Panc1 (cell line): ENCODE measurements at regions not wholly inside any gene's neighbourhood (a gene's known extent, or its start where the extent isn't known, plus 50 kb on each side); places are given as distances from the start of the nearest gene placed in this dataset.

ENCODE experiments used
- ATAC-seq: fragments of 200-7000 bp; cut with Tn5 transposase; 2 replicates; pipeline ENCODE4 v1.9.1; 2020; ENCODE audit warnings: mild to moderate bottlenecking, moderate library complexity
- BruUV-seq: library from RNA; stranded (reverse); fragments of 400-500 nt; replicated peaks from 2 replicates; lab custom pipeline; 2021; lab: Mats Ljungman, UMichigan
- CTCF ChIA-PET: fragments of 300-600 bp; sonication (Branson Sonifier 250); formaldehyde crosslinking; loops from one replicate; lab custom pipeline; 2022; ENCODE audit warnings: antibody characterized with exemption; lab: Charles Lee
- POLR2A ChIA-PET: fragments of 300-600 bp; sonication (Branson Sonifier 250); formaldehyde crosslinking; loops from one replicate; lab custom pipeline; 2022; ENCODE audit warnings: antibody characterized with exemption; lab: Charles Lee
- DNase-seq: peaks from one replicate; pipeline ENCODE4 v3.0.0-alpha.2; 2010; ENCODE audit warnings: low read depth, low spot score
- H3K27ac ChIP-seq: 2 replicates; pipeline ENCODE4 v1.5.1; 2011; ENCODE audit warnings: mild to moderate bottlenecking, low read length, inconsistent platforms
- H3K27me3 ChIP-seq: fragments of 200-500 bp; sonication (Bioruptor generic); 2 replicates; pipeline ENCODE4 v1.6.0; 2014; ENCODE audit warnings: low read length, inconsistent platforms; ENCODE audit not compliant: control insufficient read depth, insufficient read depth
- H3K36me3 ChIP-seq: fragments of 200-500 bp; sonication (Bioruptor generic); 2 replicates; pipeline ENCODE4 v1.5.1; 2014; ENCODE audit warnings: inconsistent platforms, mild to moderate bottlenecking, low read length, moderate library complexity; ENCODE audit not compliant: control insufficient read depth, insufficient read depth
- H3K4me1 ChIP-seq: 2 replicates; pipeline ENCODE4 v1.5.1; 2011; ENCODE audit warnings: inconsistent platforms, mild to moderate bottlenecking, low read length, moderate library complexity; ENCODE audit not compliant: control insufficient read depth, insufficient read depth
- H3K4me3 ChIP-seq, 2 experiments: 2 replicates each; pipeline ENCODE4 v1.5.1; 2011 to 2012; ENCODE audit warnings: low read depth in 2 of 2, low read length in 2 of 2, mild to moderate bottlenecking in 2 of 2, inconsistent platforms in 1 of 2, moderate library complexity in 1 of 2
- H3K9me3 ChIP-seq: fragments of 200-500 bp; sonication (Bioruptor generic); 2 replicates; pipeline ENCODE4 v1.5.1; 2014; ENCODE audit warnings: low read depth, mild to moderate bottlenecking, inconsistent platforms, low read length, moderate library complexity; ENCODE audit not compliant: control insufficient read depth, insufficient read depth
- POLR2AphosphoS5 ChIP-seq: IDR thresholded peaks from 2 replicates; pipeline ENCODE4 v1.6.1; 2012; ENCODE audit warnings: mild to moderate bottlenecking, low read depth, low read length, moderate library complexity
- SIN3A ChIP-seq: IDR thresholded peaks from 2 replicates; pipeline ENCODE4 v1.6.1; 2012; ENCODE audit warnings: low read depth, mild to moderate bottlenecking, low read length, moderate library complexity, borderline replicate concordance; ENCODE audit not compliant: insufficient read depth
- TCF7L2 ChIP-seq: IDR thresholded peaks from 2 replicates; pipeline ENCODE4 v1.6.1; 2011; ENCODE audit warnings: mild to moderate bottlenecking, low read depth, low read length, inconsistent platforms
- in situ Hi-C: cut with HindIII; loops from 2 replicates; pipeline ENCODE4 v1.10.0; 2016; ENCODE audit warnings: low sequenced_read_pairs, low pct_unique_long_range_greater_than_20kb
- intact Hi-C: fragments of 100-400 bp; cut with micrococcal nuclease; formaldehyde crosslinking; loops from one replicate; pipeline ENCODE4 v1.10.0; 2022; ENCODE audit not compliant: unreplicated experiment
- TF ChIP-seq, protein P1 (sequence below): fragments of 450-650 bp; IDR thresholded peaks from 2 replicates; pipeline ENCODE4 v1.5.1; 2017; ENCODE audit warnings: mild to moderate bottlenecking
- TF ChIP-seq, protein P2 (sequence below), 2 experiments: IDR thresholded peaks; 2 replicates each; pipeline ENCODE4 v1.6.1; 2011 to 2012; ENCODE audit warnings: low read depth in 2 of 2, control low read depth in 1 of 2, low read length in 1 of 2, mild to moderate bottlenecking in 1 of 2, moderate library complexity in 1 of 2; ENCODE audit not compliant: insufficient read depth in 1 of 2

GRCh38 chr15:25182098-25182478, 227.3 kb downstream of the SNRPN start:
- ATAC-seq (no peak), DNase-seq (no peak)
- BruUV-seq: no TSS peak
- Histone ChIP-seq H3K36me3 (no peaks in the 10 kb centered on the region), H3K4me3 (no peak overlapping the region), H3K27me3 (no peaks in the 10 kb centered on the region), H3K4me1 (no peaks in the 10 kb centered on the region), H3K9me3 (no peaks in the 10 kb centered on the region), H3K27ac (no peak overlapping the region)
- ChIA-PET CTCF (no interaction called here), POLR2A (no interaction called here)
- intact Hi-C loops (no loop called here), in situ Hi-C loops (no loop called here)
- TF ChIP-seq SIN3A (no peak), TCF7L2 (no peak), POLR2AphosphoS5 (no peak)
- TF ChIP-seq, protein P1, sequence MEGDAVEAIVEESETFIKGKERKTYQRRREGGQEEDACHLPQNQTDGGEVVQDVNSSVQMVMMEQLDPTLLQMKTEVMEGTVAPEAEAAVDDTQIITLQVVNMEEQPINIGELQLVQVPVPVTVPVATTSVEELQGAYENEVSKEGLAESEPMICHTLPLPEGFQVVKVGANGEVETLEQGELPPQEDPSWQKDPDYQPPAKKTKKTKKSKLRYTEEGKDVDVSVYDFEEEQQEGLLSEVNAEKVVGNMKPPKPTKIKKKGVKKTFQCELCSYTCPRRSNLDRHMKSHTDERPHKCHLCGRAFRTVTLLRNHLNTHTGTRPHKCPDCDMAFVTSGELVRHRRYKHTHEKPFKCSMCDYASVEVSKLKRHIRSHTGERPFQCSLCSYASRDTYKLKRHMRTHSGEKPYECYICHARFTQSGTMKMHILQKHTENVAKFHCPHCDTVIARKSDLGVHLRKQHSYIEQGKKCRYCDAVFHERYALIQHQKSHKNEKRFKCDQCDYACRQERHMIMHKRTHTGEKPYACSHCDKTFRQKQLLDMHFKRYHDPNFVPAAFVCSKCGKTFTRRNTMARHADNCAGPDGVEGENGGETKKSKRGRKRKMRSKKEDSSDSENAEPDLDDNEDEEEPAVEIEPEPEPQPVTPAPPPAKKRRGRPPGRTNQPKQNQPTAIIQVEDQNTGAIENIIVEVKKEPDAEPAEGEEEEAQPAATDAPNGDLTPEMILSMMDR: no peak
- TF ChIP-seq, protein P2, sequence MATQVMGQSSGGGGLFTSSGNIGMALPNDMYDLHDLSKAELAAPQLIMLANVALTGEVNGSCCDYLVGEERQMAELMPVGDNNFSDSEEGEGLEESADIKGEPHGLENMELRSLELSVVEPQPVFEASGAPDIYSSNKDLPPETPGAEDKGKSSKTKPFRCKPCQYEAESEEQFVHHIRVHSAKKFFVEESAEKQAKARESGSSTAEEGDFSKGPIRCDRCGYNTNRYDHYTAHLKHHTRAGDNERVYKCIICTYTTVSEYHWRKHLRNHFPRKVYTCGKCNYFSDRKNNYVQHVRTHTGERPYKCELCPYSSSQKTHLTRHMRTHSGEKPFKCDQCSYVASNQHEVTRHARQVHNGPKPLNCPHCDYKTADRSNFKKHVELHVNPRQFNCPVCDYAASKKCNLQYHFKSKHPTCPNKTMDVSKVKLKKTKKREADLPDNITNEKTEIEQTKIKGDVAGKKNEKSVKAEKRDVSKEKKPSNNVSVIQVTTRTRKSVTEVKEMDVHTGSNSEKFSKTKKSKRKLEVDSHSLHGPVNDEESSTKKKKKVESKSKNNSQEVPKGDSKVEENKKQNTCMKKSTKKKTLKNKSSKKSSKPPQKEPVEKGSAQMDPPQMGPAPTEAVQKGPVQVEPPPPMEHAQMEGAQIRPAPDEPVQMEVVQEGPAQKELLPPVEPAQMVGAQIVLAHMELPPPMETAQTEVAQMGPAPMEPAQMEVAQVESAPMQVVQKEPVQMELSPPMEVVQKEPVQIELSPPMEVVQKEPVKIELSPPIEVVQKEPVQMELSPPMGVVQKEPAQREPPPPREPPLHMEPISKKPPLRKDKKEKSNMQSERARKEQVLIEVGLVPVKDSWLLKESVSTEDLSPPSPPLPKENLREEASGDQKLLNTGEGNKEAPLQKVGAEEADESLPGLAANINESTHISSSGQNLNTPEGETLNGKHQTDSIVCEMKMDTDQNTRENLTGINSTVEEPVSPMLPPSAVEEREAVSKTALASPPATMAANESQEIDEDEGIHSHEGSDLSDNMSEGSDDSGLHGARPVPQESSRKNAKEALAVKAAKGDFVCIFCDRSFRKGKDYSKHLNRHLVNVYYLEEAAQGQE (IDR thresholded peaks at IDR 0.05; ENCODE audit: insufficient read depth in 1 of 2, low read depth in 2 of 2, low read length in 1 of 2): no peak

GRCh38 chr15:25182736-25183445, 228.1 kb downstream of the SNRPN start:
- Histone ChIP-seq H3K9me3 (no peaks in the 10 kb centered on the region), H3K4me3 (no peak overlapping the region), H3K36me3 (no peaks in the 10 kb centered on the region), H3K27me3 (no peaks in the 10 kb centered on the region), H3K27ac (no peak overlapping the region), H3K4me1 (no peaks in the 10 kb centered on the region)
- ChIA-PET CTCF (no interaction called here), POLR2A (no interaction called here)
- intact Hi-C loops: no loop called here
- TF ChIP-seq POLR2AphosphoS5 (no peak), SIN3A (no peak), TCF7L2 (no peak)
- TF ChIP-seq, protein P2 (IDR thresholded peaks at IDR 0.05; ENCODE audit: insufficient read depth in 1 of 2, low read depth in 2 of 2, low read length in 1 of 2): no peak
- TF ChIP-seq, protein P1: no peak
- no TSS peak for BruUV-seq
- in situ Hi-C loops: no loop called here
- DNase-seq (no peak), ATAC-seq (no peak)
